Neural crest cell (in vitro differentiated cells): ENCODE measurements at regions not wholly inside any gene's neighbourhood (a gene's known extent, or its start where the extent isn't known, plus 50 kb on each side); places are given as distances from the start of the nearest gene placed in this dataset.

ENCODE experiments used
- DNase-seq: peaks from one replicate; pipeline ENCODE4 v3.0.0; 2021; ENCODE audit warnings: low read depth, mixed read lengths, low spot score
- H3K27ac Mint-ChIP-seq: one replicate; pipeline ENCODE4 v1.8.0; 2021; ENCODE audit warnings: mild to moderate bottlenecking, mixed read lengths; ENCODE audit not compliant: unreplicated experiment
- H3K27me3 Mint-ChIP-seq: 2 replicates; pipeline ENCODE4 v1.8.0; 2021; ENCODE audit warnings: low read depth, mild to moderate bottlenecking, mixed read lengths
- H3K36me3 Mint-ChIP-seq: 2 replicates; pipeline ENCODE4 v1.8.0; 2021; ENCODE audit warnings: low read depth, mild to moderate bottlenecking, mixed read lengths
- H3K4me1 Mint-ChIP-seq: 2 replicates; pipeline ENCODE4 v1.8.0; 2021; ENCODE audit warnings: mixed read lengths
- H3K4me3 Mint-ChIP-seq: one replicate; pipeline ENCODE4 v1.8.0; 2021; ENCODE audit warnings: mild to moderate bottlenecking, mixed read lengths
- H3K9me3 Mint-ChIP-seq: 2 replicates; pipeline ENCODE4 v1.8.0; 2021; ENCODE audit warnings: mixed read lengths
- CTCF ChIP-seq: fragments of 200-600 bp; sonication (generic); conservative IDR thresholded peaks from 2 replicates; pipeline ENCODE4 v1.5.0; 2021; ENCODE audit warnings: antibody characterized with exemption, mild to moderate bottlenecking

- TF ChIP-seq CTCF, result no peak
- H3K4me1 Mint-ChIP-seq, result no peaks in the 10 kb centered on the region
- no peaks in the 10 kb centered on the region for H3K36me3 Mint-ChIP-seq
- no peaks in the 10 kb centered on the region for H3K27me3 Mint-ChIP-seq
- H3K4me3 Mint-ChIP-seq, result no peak overlapping the region
- no peaks in the 10 kb centered on the region for H3K9me3 Mint-ChIP-seq
- no peak overlapping the region for H3K27ac Mint-ChIP-seq
- DNase-seq, result no peak
Measured at GRCh38 chr12:72774023-72774422, 501.9 kb downstream of the TRHDE start.

GRCh38 chr12:72777806-72778205 lies 505.6 kb downstream of the TRHDE start:
- no peaks in the 10 kb centered on the region for H3K9me3 Mint-ChIP-seq
- no peaks in the 10 kb centered on the region for H3K27me3 Mint-ChIP-seq
- no peak overlapping the region for H3K27ac Mint-ChIP-seq

GRCh38 chr12:72790273-72790672 lies 518.1 kb downstream of the TRHDE start:
- no peak for TF ChIP-seq CTCF
- H3K9me3 Mint-ChIP-seq, result peaks cover 2% of the 10 kb centered on the region
- DNase-seq, result no peak
- H3K27me3 Mint-ChIP-seq, result no peaks in the 10 kb centered on the region
- no peaks in the 10 kb centered on the region for H3K36me3 Mint-ChIP-seq
- no peak overlapping the region for H3K4me3 Mint-ChIP-seq
- no peak overlapping the region for H3K27ac Mint-ChIP-seq
- no peaks in the 10 kb centered on the region for H3K4me1 Mint-ChIP-seq

More at GRCh38 chr12:72777806-72778205, 505.6 kb downstream of the TRHDE start:
- Mint-ChIP-seq H3K4me3 (no peak overlapping the region), H3K36me3 (no peaks in the 10 kb centered on the region), H3K4me1 (no peaks in the 10 kb centered on the region)
- TF ChIP-seq CTCF, result no peak
- no peak for DNase-seq

- no peaks in the 10 kb centered on the region for H3K4me1 Mint-ChIP-seq
- DNase-seq, result no peak
- TF ChIP-seq CTCF, result no peak
- peaks cover 5% of the 10 kb centered on the region for H3K36me3 Mint-ChIP-seq
- no peak overlapping the region for H3K27ac Mint-ChIP-seq
- peaks cover 2% of the 10 kb centered on the region for H3K9me3 Mint-ChIP-seq
- no peaks in the 10 kb centered on the region for H3K27me3 Mint-ChIP-seq
- no peak overlapping the region for H3K4me3 Mint-ChIP-seq
Measured at GRCh38 chr12:72792889-72793288, 520.7 kb downstream of the TRHDE start.

GRCh38 chr12:72793796-72794195 lies 521.6 kb downstream of the TRHDE start:
- no peak for DNase-seq
- Mint-ChIP-seq H3K4me1 (no peaks in the 10 kb centered on the region), H3K36me3 (peaks cover 5% of the 10 kb centered on the region), H3K9me3 (peaks cover 2% of the 10 kb centered on the region), H3K27ac (no peak overlapping the region), H3K4me3 (no peak overlapping the region), H3K27me3 (no peaks in the 10 kb centered on the region)
- no peak for TF ChIP-seq CTCF

GRCh38 chr12:72815421-72815820 lies 543.3 kb downstream of the TRHDE start:
- Mint-ChIP-seq H3K27ac (no peak overlapping the region), H3K4me3 (no peak overlapping the region), H3K27me3 (no peaks in the 10 kb centered on the region), H3K9me3 (peaks cover 21% of the 10 kb centered on the region), H3K36me3 (peaks cover 14% of the 10 kb centered on the region), H3K4me1 (no peaks in the 10 kb centered on the region)
- no peak for DNase-seq
- TF ChIP-seq CTCF, result no peak
